RWPE1 (cell line): ENCODE measurements at regions not wholly inside any gene's neighbourhood (a gene's known extent, or its start where the extent isn't known, plus 50 kb on each side); places are given as distances from the start of the nearest gene placed in this dataset.
A peak's percentile ranks its signal among the peaks of the same experiment; 100 is the strongest.
"Not testable (repeated sequence)": the region's sequence is repeated elsewhere in the genome, so short reads cannot be mapped to it uniquely, and the experiment has no call there.

Source experiments
- CTCF ChIA-PET: fragments of 350-600 bp; sonication (Branson Sonifier 250); formaldehyde crosslinking; extraction: SDS; loops from one replicate; lab custom pipeline; 2021; lab: Yijun Ruan, JAX
- POLR2A ChIA-PET: fragments of 400-600 bp; formaldehyde crosslinking; extraction: SDS; loops from one replicate; lab custom pipeline; 2020; ENCODE audit warnings: antibody characterized with exemption; ENCODE audit not compliant: low non-redundant PET; lab: Yijun Ruan, JAX
- DNase-seq: peaks from one replicate; pipeline ENCODE4 v3.0.0; 2012; ENCODE audit warnings: low spot score
- H3K27ac ChIP-seq: fragments of 450-650 bp; 2 replicates; pipeline ENCODE4 v1.5.1; 2017
- CTCF ChIP-seq: fragments of 450-650 bp; conservative IDR thresholded peaks from 2 replicates; pipeline ENCODE4 v1.5.1; 2017; ENCODE audit warnings: low read depth, mild to moderate bottlenecking

- no peak for DNase-seq
- H3K27ac ChIP-seq: no peak overlapping the region
- TF ChIP-seq CTCF: no peak
- ChIA-PET CTCF (no interaction called here), POLR2A (no interaction called here)
Observed at GRCh38 chr5:108472237-108472636, 90.3 kb upstream of the FBXL17 start.

- ChIA-PET CTCF (no interaction called here), POLR2A (no interaction called here)
- no peak for DNase-seq
- H3K27ac ChIP-seq: no peak overlapping the region
- TF ChIP-seq CTCF: no peak
Observed at GRCh38 chr5:108467563-108467962, 85.7 kb upstream of the FBXL17 start.

- DNase-seq: peak; percentile 19
- no peak overlapping the region for H3K27ac ChIP-seq
- POLR2A ChIA-PET: no interaction called here
- CTCF ChIA-PET: no interaction called here
- TF ChIP-seq CTCF: no peak
Observed at GRCh38 chr5:108461628-108462367, 79.9 kb upstream of the FBXL17 start.

GRCh38 chr5:108459769-108460168, 77.9 kb upstream of the FBXL17 start:
- DNase-seq: no peak
- ChIA-PET POLR2A (no interaction called here), CTCF (interaction anchor here (0.6 kb wide), 1 partner anchor 20 kb away, joined by 4 read pairs; no protein-coding TSS in a partner anchor)
- no peak overlapping the region for H3K27ac ChIP-seq
- TF ChIP-seq CTCF: no peak

- DNase-seq: no peak
- no peak overlapping the region for H3K27ac ChIP-seq
- CTCF ChIA-PET: interaction anchor here (0.7 kb wide), 1 partner anchor 9 kb away, joined by 3 read pairs; no protein-coding TSS in a partner anchor
- TF ChIP-seq CTCF: no peak; the same call in 1 of the 2 replicates
- POLR2A ChIA-PET: no interaction called here
Observed at GRCh38 chr5:108451269-108451668, 69.4 kb upstream of the FBXL17 start.

- CTCF ChIA-PET, DNase-seq, POLR2A ChIA-PET, H3K27ac ChIP-seq: not testable (repeated sequence)
Observed at GRCh38 chr5:108444130-108444529, 62.2 kb upstream of the FBXL17 start.

GRCh38 chr5:108442063-108442651, 60.3 kb upstream of the FBXL17 start:
- DNase-seq, POLR2A ChIA-PET, CTCF ChIA-PET, H3K27ac ChIP-seq: not testable (repeated sequence)
